Vagina (tissue), 2 donors: ENCODE measurements at regions not wholly inside any gene's neighbourhood (a gene's known extent, or its start where the extent isn't known, plus 50 kb on each side); places are given as distances from the start of the nearest gene placed in this dataset.

ENCODE experiments used
- DNase-seq, 2 donors: peaks; one replicate each; pipeline ENCODE4 v3.0.0-alpha.2; 2017; ENCODE audit errors: extremely low spot score in 2 of 2
- H3K27ac ChIP-seq: fragments of 200-600 bp; sonication (generic); one replicate; pipeline ENCODE4 v1.5.1; 2019
- H3K27me3 ChIP-seq: fragments of 200-600 bp; sonication (generic); one replicate; pipeline ENCODE4 v1.5.1; 2019
- H3K36me3 ChIP-seq, 2 donors: fragments of 200-600 bp; sonication (generic); one replicate each; pipeline ENCODE4 v1.5.1; 2017 to 2019
- H3K4me1 ChIP-seq: fragments of 200-600 bp; sonication (generic); one replicate; pipeline ENCODE4 v1.5.1; 2019
- H3K4me3 ChIP-seq, 2 donors: fragments of 200-600 bp; sonication (generic); 1 replicate in 1 of 2; 2 replicates in 1 of 2; pipeline ENCODE4 v1.5.1; 2016 to 2019
- H3K9me3 ChIP-seq: fragments of 200-600 bp; sonication (generic); one replicate; pipeline ENCODE4 v1.5.1; 2019
- POLR2A ChIP-seq, 2 donors: fragments of 450-650 bp; IDR thresholded peaks; one replicate each; pipeline ENCODE4 v1.6.1; 2017; ENCODE audit warnings: antibody characterized with exemption in 2 of 2, mild to moderate bottlenecking in 2 of 2, moderate library complexity in 2 of 2
- POLR2AphosphoS5 ChIP-seq, 2 donors: sonication (generic); formaldehyde crosslinking; IDR thresholded peaks; one replicate each; pipeline ENCODE4 v1.9.0; 2017; ENCODE audit warnings: antibody characterized with exemption in 2 of 2, mild to moderate bottlenecking in 2 of 2, low read depth in 1 of 2; ENCODE audit not compliant: insufficient read depth in 1 of 2
- intact Hi-C: fragments of 100-400 bp; cut with DNase I; formaldehyde crosslinking; loops from one replicate; pipeline ENCODE4 v1.15.1; 2023
- TF ChIP-seq, protein P1 (sequence below), 3 experiments: fragments of 450-650 bp in 2 of 3; fragments of 200-600 bp in 1 of 3; sonication (generic) in 1 of 3; IDR thresholded peaks; one replicate each; pipeline ENCODE4 v1.5.1; 2017 to 2019; ENCODE audit warnings: antibody characterized with exemption in 3 of 3, mild to moderate bottlenecking in 2 of 3, moderate library complexity in 2 of 3

- DNase-seq, result peak; percentile 56 to 87
- no peaks in the 10 kb centered on the region for H3K36me3 ChIP-seq
- H3K27ac ChIP-seq, result no peak overlapping the region
- H3K4me1 ChIP-seq, result no peaks in the 10 kb centered on the region
- H3K9me3 ChIP-seq, result no peaks in the 10 kb centered on the region
- intact Hi-C loops, result no loop called here
- H3K27me3 ChIP-seq, result no peaks in the 10 kb centered on the region
- H3K4me3 ChIP-seq, result no peak overlapping the region
- TF ChIP-seq, protein P1, sequence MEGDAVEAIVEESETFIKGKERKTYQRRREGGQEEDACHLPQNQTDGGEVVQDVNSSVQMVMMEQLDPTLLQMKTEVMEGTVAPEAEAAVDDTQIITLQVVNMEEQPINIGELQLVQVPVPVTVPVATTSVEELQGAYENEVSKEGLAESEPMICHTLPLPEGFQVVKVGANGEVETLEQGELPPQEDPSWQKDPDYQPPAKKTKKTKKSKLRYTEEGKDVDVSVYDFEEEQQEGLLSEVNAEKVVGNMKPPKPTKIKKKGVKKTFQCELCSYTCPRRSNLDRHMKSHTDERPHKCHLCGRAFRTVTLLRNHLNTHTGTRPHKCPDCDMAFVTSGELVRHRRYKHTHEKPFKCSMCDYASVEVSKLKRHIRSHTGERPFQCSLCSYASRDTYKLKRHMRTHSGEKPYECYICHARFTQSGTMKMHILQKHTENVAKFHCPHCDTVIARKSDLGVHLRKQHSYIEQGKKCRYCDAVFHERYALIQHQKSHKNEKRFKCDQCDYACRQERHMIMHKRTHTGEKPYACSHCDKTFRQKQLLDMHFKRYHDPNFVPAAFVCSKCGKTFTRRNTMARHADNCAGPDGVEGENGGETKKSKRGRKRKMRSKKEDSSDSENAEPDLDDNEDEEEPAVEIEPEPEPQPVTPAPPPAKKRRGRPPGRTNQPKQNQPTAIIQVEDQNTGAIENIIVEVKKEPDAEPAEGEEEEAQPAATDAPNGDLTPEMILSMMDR (IDR thresholded peaks at IDR 0.05), result no peak
- TF ChIP-seq POLR2A (IDR thresholded peaks at IDR 0.05) (no peak), POLR2AphosphoS5 (IDR thresholded peaks at IDR 0.05; ENCODE audit: insufficient read depth in 1 of 2, low read depth in 1 of 2) (no peak)
These were observed 293.1 kb upstream of the HDAC4 start for GRCh38 chr2:239693761-239694415.

DNA sequence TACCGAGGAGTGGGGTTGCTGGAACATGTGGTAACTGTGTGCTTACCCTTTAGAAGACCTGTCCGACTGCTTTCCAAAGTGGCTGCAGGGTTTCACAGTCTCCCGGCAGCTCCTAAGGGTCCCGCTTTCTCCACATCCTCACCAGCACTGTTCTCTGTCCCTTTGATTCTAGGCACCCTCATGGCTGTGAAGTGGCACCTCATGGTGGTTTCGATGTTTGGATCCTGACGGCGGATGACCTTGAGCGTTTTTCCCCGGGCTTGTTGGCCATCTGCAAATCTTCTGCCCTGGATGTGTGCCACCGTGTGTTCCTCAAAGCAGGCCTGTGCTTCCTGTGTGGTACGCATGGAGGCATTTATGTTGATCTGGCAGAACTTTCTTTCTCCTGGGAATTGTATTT, 292.5 kb upstream of the HDAC4 start:
- peak; percentile 22 to 67 for DNase-seq
- Histone ChIP-seq H3K4me3 (no peak overlapping the region), H3K36me3 (no peaks in the 10 kb centered on the region), H3K9me3 (no peaks in the 10 kb centered on the region), H3K4me1 (no peaks in the 10 kb centered on the region), H3K27me3 (no peaks in the 10 kb centered on the region), H3K27ac (no peak overlapping the region)
- TF ChIP-seq POLR2AphosphoS5 (IDR thresholded peaks at IDR 0.05; ENCODE audit: insufficient read depth in 1 of 2, low read depth in 1 of 2), result no peak
- intact Hi-C loops, result no loop called here

GRCh38 chr2:239692919-239693318, 292.1 kb upstream of the HDAC4 start:
- no peaks in the 10 kb centered on the region for H3K9me3 ChIP-seq
- no peak overlapping the region for H3K27ac ChIP-seq
- H3K36me3 ChIP-seq, result no peaks in the 10 kb centered on the region
- intact Hi-C loops, result no loop called here
- no peaks in the 10 kb centered on the region for H3K4me1 ChIP-seq
- no peak overlapping the region for H3K4me3 ChIP-seq
- H3K27me3 ChIP-seq, result no peaks in the 10 kb centered on the region
- DNase-seq, result no peak
- TF ChIP-seq, protein P1 (IDR thresholded peaks at IDR 0.05), result no peak
- TF ChIP-seq POLR2AphosphoS5 (IDR thresholded peaks at IDR 0.05; ENCODE audit: insufficient read depth in 1 of 2, low read depth in 1 of 2) (no peak), POLR2A (IDR thresholded peaks at IDR 0.05) (no peak)

DNA sequence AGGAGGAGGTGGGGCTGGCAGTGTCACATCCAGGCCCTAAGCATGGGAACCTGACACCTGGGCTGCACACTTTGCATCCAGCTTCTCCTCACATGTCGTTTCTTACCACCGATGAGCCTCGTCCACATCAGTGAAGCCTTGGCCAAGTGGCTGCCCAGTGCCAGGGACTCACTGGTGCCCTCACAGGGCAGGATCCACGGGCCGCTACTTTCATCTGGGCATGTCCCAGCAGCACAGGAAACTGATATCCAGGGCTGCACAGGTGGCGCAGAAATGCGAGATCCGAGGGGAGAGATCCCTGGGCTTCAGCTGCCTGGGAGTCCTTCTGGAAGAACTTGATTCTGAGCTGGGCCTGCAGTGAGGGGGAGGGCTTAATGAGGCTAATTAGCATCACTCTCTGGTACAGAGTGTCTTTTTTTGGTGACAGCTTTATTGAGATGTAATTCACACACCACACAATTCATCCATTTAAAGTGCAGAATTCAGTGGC, 291.6 kb upstream of the HDAC4 start:
- H3K4me3 ChIP-seq, result no peak overlapping the region
- intact Hi-C loops, result no loop called here
- TF ChIP-seq POLR2A (IDR thresholded peaks at IDR 0.05) (no peak), POLR2AphosphoS5 (IDR thresholded peaks at IDR 0.05; ENCODE audit: insufficient read depth in 1 of 2, low read depth in 1 of 2) (no peak)
- TF ChIP-seq, protein P1 (IDR thresholded peaks at IDR 0.05), result no peak
- DNase-seq, result peak; percentile 44 to 58
- no peaks in the 10 kb centered on the region for H3K36me3 ChIP-seq
- no peaks in the 10 kb centered on the region for H3K4me1 ChIP-seq
- H3K9me3 ChIP-seq, result no peaks in the 10 kb centered on the region
- no peaks in the 10 kb centered on the region for H3K27me3 ChIP-seq
- no peak overlapping the region for H3K27ac ChIP-seq

DNA sequence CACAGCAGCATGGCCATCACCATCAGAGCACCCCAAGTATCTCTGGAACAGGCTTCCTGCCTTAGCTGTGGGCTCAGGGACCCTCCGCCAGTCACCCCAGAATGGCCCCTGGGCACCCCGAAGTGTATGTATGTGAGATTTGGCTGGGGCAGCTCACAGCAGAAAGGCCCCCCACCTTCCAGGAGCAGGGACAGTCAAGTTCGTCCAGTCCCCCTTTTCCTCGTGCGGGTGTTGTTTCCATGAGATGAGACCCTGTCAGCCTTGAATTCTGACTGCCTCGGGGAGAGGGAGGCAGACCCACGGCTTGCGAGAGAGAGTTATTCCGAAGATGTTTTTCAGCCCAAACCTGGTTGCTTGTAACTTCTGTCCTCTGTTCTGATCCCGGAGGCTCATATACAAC, 290.9 kb upstream of the HDAC4 start:
- TF ChIP-seq POLR2A (IDR thresholded peaks at IDR 0.05), result no peak
- Histone ChIP-seq H3K27me3 (no peaks in the 10 kb centered on the region), H3K4me1 (no peaks in the 10 kb centered on the region), H3K36me3 (no peaks in the 10 kb centered on the region), H3K27ac (no peak overlapping the region), H3K9me3 (no peaks in the 10 kb centered on the region), H3K4me3 (no peak overlapping the region)
- peak; percentile 27 to 55 for DNase-seq
- intact Hi-C loops, result no loop called here
